AG10803 (cell line): ENCODE measurements at regions not wholly inside any gene's neighbourhood (a gene's known extent, or its start where the extent isn't known, plus 50 kb on each side); places are given as distances from the start of the nearest gene placed in this dataset.

Experiments
- DNase-seq: peaks from one replicate; pipeline ENCODE4 v3.0.0; 2010; ENCODE audit warnings: low read depth
- H3K4me3 ChIP-seq: 2 replicates; pipeline ENCODE4 v1.5.1; 2011; ENCODE audit warnings: mild to moderate bottlenecking, low read length, control low read depth
- TF ChIP-seq, protein P1 (sequence below): conservative IDR thresholded peaks from 2 replicates; pipeline ENCODE4 v1.5.1; 2011; ENCODE audit warnings: mild to moderate bottlenecking, low read length, control low read depth, inconsistent platforms

- DNase-seq, result no peak
- TF ChIP-seq, protein P1, sequence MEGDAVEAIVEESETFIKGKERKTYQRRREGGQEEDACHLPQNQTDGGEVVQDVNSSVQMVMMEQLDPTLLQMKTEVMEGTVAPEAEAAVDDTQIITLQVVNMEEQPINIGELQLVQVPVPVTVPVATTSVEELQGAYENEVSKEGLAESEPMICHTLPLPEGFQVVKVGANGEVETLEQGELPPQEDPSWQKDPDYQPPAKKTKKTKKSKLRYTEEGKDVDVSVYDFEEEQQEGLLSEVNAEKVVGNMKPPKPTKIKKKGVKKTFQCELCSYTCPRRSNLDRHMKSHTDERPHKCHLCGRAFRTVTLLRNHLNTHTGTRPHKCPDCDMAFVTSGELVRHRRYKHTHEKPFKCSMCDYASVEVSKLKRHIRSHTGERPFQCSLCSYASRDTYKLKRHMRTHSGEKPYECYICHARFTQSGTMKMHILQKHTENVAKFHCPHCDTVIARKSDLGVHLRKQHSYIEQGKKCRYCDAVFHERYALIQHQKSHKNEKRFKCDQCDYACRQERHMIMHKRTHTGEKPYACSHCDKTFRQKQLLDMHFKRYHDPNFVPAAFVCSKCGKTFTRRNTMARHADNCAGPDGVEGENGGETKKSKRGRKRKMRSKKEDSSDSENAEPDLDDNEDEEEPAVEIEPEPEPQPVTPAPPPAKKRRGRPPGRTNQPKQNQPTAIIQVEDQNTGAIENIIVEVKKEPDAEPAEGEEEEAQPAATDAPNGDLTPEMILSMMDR, result no peak
- H3K4me3 ChIP-seq, result no peak overlapping the region
Observed at GRCh38 chr4:187826725-187827124, 168.8 kb upstream of the ZFP42 start.

- no peak for DNase-seq
- TF ChIP-seq, protein P1, result no peak
- H3K4me3 ChIP-seq, result no peak overlapping the region
Observed at GRCh38 chr4:187827631-187828030, 167.9 kb upstream of the ZFP42 start.

DNA sequence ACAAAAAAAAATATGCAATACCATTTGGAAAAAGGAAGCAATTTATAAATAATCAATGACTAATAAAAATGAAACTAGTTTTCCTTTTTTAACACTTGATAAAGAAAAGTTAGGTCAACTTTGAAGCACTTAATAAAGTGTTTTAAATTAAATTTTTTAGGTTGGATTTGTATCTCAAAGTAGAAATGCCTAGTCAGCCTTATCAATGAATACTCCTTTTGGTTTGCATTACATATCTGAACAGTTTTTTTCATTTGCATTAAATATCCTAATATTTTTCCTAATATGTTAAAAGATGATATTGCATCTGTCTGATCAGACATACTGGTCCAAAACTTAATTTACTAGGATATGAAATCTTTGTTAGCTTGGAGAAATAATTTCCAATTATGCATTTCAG lies 155.8 kb upstream of the ZFP42 start:
- no peak for DNase-seq
- TF ChIP-seq, protein P1, result no peak

DNA sequence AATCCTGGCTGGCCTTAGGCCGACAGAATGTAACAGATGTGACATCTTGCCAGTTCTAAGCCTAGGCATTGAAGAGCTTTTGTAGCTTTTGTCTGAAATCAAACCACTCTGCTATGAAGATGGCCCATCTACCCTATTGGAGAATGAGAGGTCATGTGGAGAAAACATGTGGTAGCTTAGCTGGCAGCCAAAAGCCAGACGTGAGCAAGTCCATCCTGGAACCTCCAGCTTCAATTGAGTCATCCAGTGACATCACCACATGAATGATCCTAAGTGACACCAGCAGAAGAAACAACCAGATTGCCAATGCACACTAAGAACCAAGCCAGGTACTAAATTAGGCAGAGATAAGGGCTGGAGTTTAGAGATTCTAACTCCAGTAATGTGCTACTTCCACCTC lies 154.8 kb upstream of the ZFP42 start:
- TF ChIP-seq, protein P1, result no peak
- no peak overlapping the region for H3K4me3 ChIP-seq
- no peak for DNase-seq

More for the DNA sequence above, 155.8 kb upstream of the ZFP42 start:
- H3K4me3 ChIP-seq, result no peak overlapping the region

- TF ChIP-seq, protein P1, result no peak
- DNase-seq, result no peak
Observed at GRCh38 chr4:187849556-187850225, 145.9 kb upstream of the ZFP42 start.

DNA sequence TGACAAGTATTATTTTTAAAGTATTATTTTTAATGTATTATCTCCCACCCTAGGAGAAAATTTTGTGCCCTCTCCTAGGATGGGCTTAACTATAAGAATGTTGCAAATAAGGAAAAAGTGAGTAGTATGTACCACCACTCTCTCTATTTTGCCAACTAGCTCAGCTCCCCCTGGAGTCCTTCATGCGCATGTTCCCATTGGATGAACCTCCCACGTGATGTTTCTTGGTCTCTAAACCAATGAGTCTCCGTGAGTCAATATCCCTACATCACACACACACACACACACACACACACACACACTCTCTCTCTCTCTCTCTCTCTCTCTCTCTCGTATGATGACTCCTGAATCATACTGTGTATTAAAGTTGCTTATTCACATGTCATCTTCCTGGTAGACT lies 129.7 kb upstream of the ZFP42 start:
- no peak for DNase-seq
- no peak overlapping the region for H3K4me3 ChIP-seq
- TF ChIP-seq, protein P1, result no peak

More at GRCh38 chr4:187849556-187850225, 145.9 kb upstream of the ZFP42 start:
- no peak overlapping the region for H3K4me3 ChIP-seq

DNA sequence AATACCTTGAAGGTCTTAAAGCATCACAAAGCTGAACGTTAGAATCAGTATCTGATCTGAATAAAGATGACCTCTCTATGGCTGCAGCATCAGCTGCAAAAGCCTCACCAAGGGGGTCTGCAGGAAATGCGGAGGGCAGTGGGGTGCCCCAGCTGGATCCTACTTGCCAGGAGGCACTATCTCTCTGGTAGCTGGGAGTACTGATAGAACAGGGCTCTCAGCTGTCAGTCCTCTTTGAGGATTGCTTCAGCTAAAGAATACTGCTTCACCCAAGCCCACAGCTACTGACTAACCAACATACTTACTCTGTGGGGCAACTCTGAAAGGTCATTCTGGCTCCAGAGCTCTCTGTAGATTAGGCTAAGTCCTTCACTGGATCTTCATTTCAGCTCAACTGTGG lies 112.5 kb upstream of the ZFP42 start:
- TF ChIP-seq, protein P1, result no peak
- DNase-seq, result no peak
- no peak overlapping the region for H3K4me3 ChIP-seq
